Neural cell (in vitro differentiated cells): ENCODE measurements at regions not wholly inside any gene's neighbourhood (a gene's known extent, or its start where the extent isn't known, plus 50 kb on each side); places are given as distances from the start of the nearest gene placed in this dataset.

Experiments used
- H2AFZ ChIP-seq: fragments of 200-600, 300-800 bp; sonication (generic), shearing (Covaris generic); 2 replicates; pipeline ENCODE4 v1.6.0; 2014; ENCODE audit warnings: low read depth, mild to moderate bottlenecking, antibody characterized with exemption, low read length, moderate library complexity
- H3F3A ChIP-seq: fragments of 200-600 bp; shearing (Covaris generic); 2 replicates; pipeline ENCODE4 v1.6.1; 2016; ENCODE audit warnings: mild to moderate bottlenecking, moderate library complexity, mixed read lengths, antibody characterized with exemption, low read length; ENCODE audit not compliant: insufficient read depth, poor library complexity, severe bottlenecking
- H3K27ac ChIP-seq: fragments of 200-600, 300-800 bp; sonication (generic), shearing (Covaris generic); 2 replicates; pipeline ENCODE4 v1.5.1; 2014; ENCODE audit warnings: mild to moderate bottlenecking, low read length, moderate library complexity
- H3K27me3 ChIP-seq: fragments of 300-800, 200-600 bp; sonication (generic), shearing (Covaris generic); 2 replicates; pipeline ENCODE4 v1.6.0; 2014; ENCODE audit warnings: mild to moderate bottlenecking, low read depth, low read length, moderate library complexity; ENCODE audit not compliant: insufficient read depth
- H3K36me3 ChIP-seq: fragments of 300-800, 200-600 bp; sonication (generic), shearing (Covaris generic); 2 replicates; pipeline ENCODE4 v1.5.1; 2014; ENCODE audit warnings: mild to moderate bottlenecking, antibody characterized with exemption, low read length, moderate library complexity; ENCODE audit not compliant: insufficient read depth
- H3K4me2 ChIP-seq: fragments of 300-800, 200-600 bp; sonication (generic), shearing (Covaris generic); 2 replicates; pipeline ENCODE4 v1.6.0; 2014; ENCODE audit warnings: mild to moderate bottlenecking, low read length
- H3K4me3 ChIP-seq: fragments of 300-800, 200-600 bp; sonication (generic), shearing (Covaris generic); 2 replicates; pipeline ENCODE4 v1.5.1; 2014; ENCODE audit warnings: mild to moderate bottlenecking, low read length, moderate library complexity
- H3K79me2 ChIP-seq: fragments of 200-600 bp; shearing (Covaris generic); replicated peaks from 2 replicates; pipeline ENCODE4 v1.6.0; 2014; ENCODE audit warnings: mild to moderate bottlenecking, low read length, moderate library complexity; ENCODE audit not compliant: insufficient read depth
- H3K9ac ChIP-seq: fragments of 300-800, 200-600 bp; sonication (generic), shearing (Covaris generic); 2 replicates; pipeline ENCODE4 v1.6.1; 2016; ENCODE audit warnings: mild to moderate bottlenecking, low read length, mixed read lengths
- H3K9me2 ChIP-seq: fragments of 200-600 bp; shearing (Covaris generic); 2 replicates; pipeline ENCODE4 v1.6.1; 2016; ENCODE audit warnings: mild to moderate bottlenecking, low read length, mixed read lengths; ENCODE audit not compliant: insufficient read depth
- H3K9me3 ChIP-seq: fragments of 200-600, 300-800 bp; sonication (generic), shearing (Covaris generic); 2 replicates; pipeline ENCODE4 v1.6.1; 2016; ENCODE audit warnings: mild to moderate bottlenecking, mixed run types, low read length, moderate library complexity, mixed read lengths
- H4K20me1 ChIP-seq: fragments of 200-600 bp; shearing (Covaris generic); 2 replicates; pipeline ENCODE4 v1.6.1; 2016; ENCODE audit warnings: mild to moderate bottlenecking, mixed run types; ENCODE audit not compliant: insufficient read depth
- EP300 ChIP-seq: fragments of 450-650 bp; conservative IDR thresholded peaks from 2 replicates; pipeline ENCODE4 v1.6.1; 2014; ENCODE audit warnings: antibody characterized with exemption, mild to moderate bottlenecking, moderate library complexity; ENCODE audit not compliant: poor library complexity, severe bottlenecking
- EZH2 ChIP-seq: fragments of 200-600, 300-800 bp; shearing (Covaris generic), sonication (generic); IDR thresholded peaks from 2 replicates; pipeline ENCODE4 v1.6.1; 2014; ENCODE audit warnings: antibody characterized with exemption, low read length, borderline replicate concordance, mild to moderate bottlenecking; ENCODE audit not compliant: insufficient read depth, poor library complexity, severe bottlenecking
- MXI1 ChIP-seq: fragments of 450-650 bp; conservative IDR thresholded peaks from 2 replicates; pipeline ENCODE4 v1.6.1; 2014; ENCODE audit warnings: antibody characterized with exemption, mild to moderate bottlenecking; ENCODE audit not compliant: poor library complexity, severe bottlenecking
- POLR2AphosphoS5 ChIP-seq: IDR thresholded peaks from 2 replicates; pipeline ENCODE4 v1.6.1; 2012
- RAD21 ChIP-seq: fragments of 450-650 bp; conservative IDR thresholded peaks from 2 replicates; pipeline ENCODE4 v1.6.1; 2014; ENCODE audit warnings: antibody characterized with exemption, mild to moderate bottlenecking, moderate library complexity
- SMC3 ChIP-seq: fragments of 450-650 bp; conservative IDR thresholded peaks from 2 replicates; pipeline ENCODE4 v1.6.1; 2014; ENCODE audit warnings: antibody characterized with exemption, mild to moderate bottlenecking, moderate library complexity; ENCODE audit not compliant: poor library complexity
- TAF1 ChIP-seq: IDR thresholded peaks from 2 replicates; pipeline ENCODE4 v1.6.1; 2012; ENCODE audit warnings: low read depth
- TF ChIP-seq, protein P1 (sequence below): fragments of 450-650 bp; IDR thresholded peaks from 2 replicates; pipeline ENCODE4 v1.5.1; 2014; ENCODE audit warnings: antibody characterized with exemption, mild to moderate bottlenecking, moderate library complexity; ENCODE audit not compliant: poor library complexity, severe bottlenecking
- TF ChIP-seq, protein P2 (sequence below): IDR thresholded peaks from 2 replicates; pipeline ENCODE4 v1.6.1; 2012; ENCODE audit warnings: borderline replicate concordance

- Histone ChIP-seq H3K9me2 (no peaks in the 10 kb centered on the region), H3K27me3 (no peaks in the 10 kb centered on the region), H3K9me3 (no peaks in the 10 kb centered on the region), H4K20me1 (no peaks in the 10 kb centered on the region), H3K4me3 (no peak overlapping the region), H3K79me2 (no peaks in the 10 kb centered on the region), H3F3A (no peaks in the 10 kb centered on the region), H3K9ac (no peak overlapping the region), H3K27ac (no peak overlapping the region), H3K36me3 (no peaks in the 10 kb centered on the region), H2AFZ (no peak overlapping the region), H3K4me2 (no peak overlapping the region)
- TF ChIP-seq MXI1 (no peak), TAF1 (no peak), SMC3 (no peak)
Observed at GRCh38 chr6:169035385-169036240, 218.0 kb downstream of the THBS2 start.

GRCh38 chr6:169034516-169035167 is 219.0 kb downstream of the THBS2 start:
- no peaks in the 10 kb centered on the region for H3K27me3 ChIP-seq
- H4K20me1 ChIP-seq: no peaks in the 10 kb centered on the region
- no peak overlapping the region for H3K4me3 ChIP-seq
- H3F3A ChIP-seq: no peaks in the 10 kb centered on the region
- no peaks in the 10 kb centered on the region for H3K9me3 ChIP-seq
- no peak overlapping the region for H3K27ac ChIP-seq
- no peak overlapping the region for H3K9ac ChIP-seq
- no peaks in the 10 kb centered on the region for H3K79me2 ChIP-seq
- H3K36me3 ChIP-seq: no peaks in the 10 kb centered on the region
- no peaks in the 10 kb centered on the region for H3K9me2 ChIP-seq
- TF ChIP-seq TAF1 (no peak), SMC3 (no peak), EP300 (no peak), RAD21 (no peak), EZH2 (no peak), MXI1 (no peak), POLR2AphosphoS5 (no peak)
- TF ChIP-seq, protein P1, sequence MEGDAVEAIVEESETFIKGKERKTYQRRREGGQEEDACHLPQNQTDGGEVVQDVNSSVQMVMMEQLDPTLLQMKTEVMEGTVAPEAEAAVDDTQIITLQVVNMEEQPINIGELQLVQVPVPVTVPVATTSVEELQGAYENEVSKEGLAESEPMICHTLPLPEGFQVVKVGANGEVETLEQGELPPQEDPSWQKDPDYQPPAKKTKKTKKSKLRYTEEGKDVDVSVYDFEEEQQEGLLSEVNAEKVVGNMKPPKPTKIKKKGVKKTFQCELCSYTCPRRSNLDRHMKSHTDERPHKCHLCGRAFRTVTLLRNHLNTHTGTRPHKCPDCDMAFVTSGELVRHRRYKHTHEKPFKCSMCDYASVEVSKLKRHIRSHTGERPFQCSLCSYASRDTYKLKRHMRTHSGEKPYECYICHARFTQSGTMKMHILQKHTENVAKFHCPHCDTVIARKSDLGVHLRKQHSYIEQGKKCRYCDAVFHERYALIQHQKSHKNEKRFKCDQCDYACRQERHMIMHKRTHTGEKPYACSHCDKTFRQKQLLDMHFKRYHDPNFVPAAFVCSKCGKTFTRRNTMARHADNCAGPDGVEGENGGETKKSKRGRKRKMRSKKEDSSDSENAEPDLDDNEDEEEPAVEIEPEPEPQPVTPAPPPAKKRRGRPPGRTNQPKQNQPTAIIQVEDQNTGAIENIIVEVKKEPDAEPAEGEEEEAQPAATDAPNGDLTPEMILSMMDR: no peak
- TF ChIP-seq, protein P2, sequence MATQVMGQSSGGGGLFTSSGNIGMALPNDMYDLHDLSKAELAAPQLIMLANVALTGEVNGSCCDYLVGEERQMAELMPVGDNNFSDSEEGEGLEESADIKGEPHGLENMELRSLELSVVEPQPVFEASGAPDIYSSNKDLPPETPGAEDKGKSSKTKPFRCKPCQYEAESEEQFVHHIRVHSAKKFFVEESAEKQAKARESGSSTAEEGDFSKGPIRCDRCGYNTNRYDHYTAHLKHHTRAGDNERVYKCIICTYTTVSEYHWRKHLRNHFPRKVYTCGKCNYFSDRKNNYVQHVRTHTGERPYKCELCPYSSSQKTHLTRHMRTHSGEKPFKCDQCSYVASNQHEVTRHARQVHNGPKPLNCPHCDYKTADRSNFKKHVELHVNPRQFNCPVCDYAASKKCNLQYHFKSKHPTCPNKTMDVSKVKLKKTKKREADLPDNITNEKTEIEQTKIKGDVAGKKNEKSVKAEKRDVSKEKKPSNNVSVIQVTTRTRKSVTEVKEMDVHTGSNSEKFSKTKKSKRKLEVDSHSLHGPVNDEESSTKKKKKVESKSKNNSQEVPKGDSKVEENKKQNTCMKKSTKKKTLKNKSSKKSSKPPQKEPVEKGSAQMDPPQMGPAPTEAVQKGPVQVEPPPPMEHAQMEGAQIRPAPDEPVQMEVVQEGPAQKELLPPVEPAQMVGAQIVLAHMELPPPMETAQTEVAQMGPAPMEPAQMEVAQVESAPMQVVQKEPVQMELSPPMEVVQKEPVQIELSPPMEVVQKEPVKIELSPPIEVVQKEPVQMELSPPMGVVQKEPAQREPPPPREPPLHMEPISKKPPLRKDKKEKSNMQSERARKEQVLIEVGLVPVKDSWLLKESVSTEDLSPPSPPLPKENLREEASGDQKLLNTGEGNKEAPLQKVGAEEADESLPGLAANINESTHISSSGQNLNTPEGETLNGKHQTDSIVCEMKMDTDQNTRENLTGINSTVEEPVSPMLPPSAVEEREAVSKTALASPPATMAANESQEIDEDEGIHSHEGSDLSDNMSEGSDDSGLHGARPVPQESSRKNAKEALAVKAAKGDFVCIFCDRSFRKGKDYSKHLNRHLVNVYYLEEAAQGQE: no peak
- no peak overlapping the region for H2AFZ ChIP-seq
- no peak overlapping the region for H3K4me2 ChIP-seq
